IMR-90 (cell line): ENCODE measurements at regions not wholly inside any gene's neighbourhood (a gene's known extent, or its start where the extent isn't known, plus 50 kb on each side); places are given as distances from the start of the nearest gene placed in this dataset.

ENCODE experiments used
- ATAC-seq: fragments of 200-7000 bp; cut with Tn5 transposase; 2 replicates; pipeline ENCODE4 v1.9.1; 2020; ENCODE audit warnings: low read depth, mild to moderate bottlenecking, moderate library complexity
- BruUV-seq: library from RNA; stranded (reverse); fragments of 400-500 nt; replicated peaks from 2 replicates; lab custom pipeline; 2021; lab: Mats Ljungman, UMichigan
- CTCF ChIA-PET: fragments of 300-600 bp; formaldehyde crosslinking; extraction: SDS; loops from one replicate; lab custom pipeline; 2021; ENCODE audit warnings: antibody characterized with exemption; lab: Yijun Ruan, JAX
- POLR2A ChIA-PET: fragments of 300-600 bp; sonication (Branson Sonifier 250); formaldehyde crosslinking; loops from one replicate; lab custom pipeline; 2022; ENCODE audit warnings: antibody characterized with exemption; ENCODE audit not compliant: unreplicated experiment; lab: Charles Lee
- DNase-seq: peaks from one replicate; pipeline ENCODE4 v3.0.0; 2013
- H2AFZ ChIP-seq: replicated peaks from 2 replicates; pipeline ENCODE3; 2013; ENCODE audit warnings: low read length, mild to moderate bottlenecking; ENCODE audit not compliant: poor library complexity
- H2AK5ac ChIP-seq: 2 replicates; pipeline ENCODE4 v1.6.1; 2013; ENCODE audit warnings: low read depth, low read length, inconsistent platforms
- H2AK9ac ChIP-seq: replicated peaks from 2 replicates; pipeline ENCODE3; 2013; ENCODE audit warnings: mild to moderate bottlenecking, low read depth, low read length, moderate library complexity; ENCODE audit not compliant: poor library complexity
- H2BK120ac ChIP-seq: 2 replicates; pipeline ENCODE4 v1.6.1; 2013; ENCODE audit warnings: low read depth, low read length, inconsistent platforms
- H2BK15ac ChIP-seq: 3 replicates; pipeline ENCODE4 v1.6.1; 2013; ENCODE audit warnings: low read depth, low read length, inconsistent platforms
- H2BK20ac ChIP-seq: 2 replicates; pipeline ENCODE4 v1.6.1; 2013; ENCODE audit warnings: low read depth, mild to moderate bottlenecking, inconsistent platforms, low read length, moderate library complexity
- H2BK5ac ChIP-seq: 2 replicates; pipeline ENCODE4 v1.6.1; 2013; ENCODE audit warnings: mild to moderate bottlenecking, low read depth, low read length, inconsistent platforms; ENCODE audit not compliant: poor library complexity, severe bottlenecking
- H3K14ac ChIP-seq: replicated peaks from 2 replicates; pipeline ENCODE4 v1.6.1; 2013; ENCODE audit warnings: low read depth, low read length, inconsistent platforms
- H3K18ac ChIP-seq: 2 replicates; pipeline ENCODE4 v1.6.1; 2013; ENCODE audit warnings: low read depth, low read length, control low read depth
- H3K23ac ChIP-seq: 2 replicates; pipeline ENCODE4 v1.6.1; 2013; ENCODE audit warnings: low read depth, low read length, inconsistent platforms
- H3K27ac ChIP-seq: 2 replicates; pipeline ENCODE4 v1.5.1; 2013; ENCODE audit warnings: mild to moderate bottlenecking, control low read depth, low read length; ENCODE audit not compliant: insufficient read depth
- H3K27me3 ChIP-seq: 2 replicates; pipeline ENCODE4 v1.6.1; 2013; ENCODE audit warnings: low read length; ENCODE audit not compliant: control insufficient read depth, insufficient read depth
- H3K36me3 ChIP-seq: 2 replicates; pipeline ENCODE4 v1.6.1; 2013; ENCODE audit warnings: low read length, mixed read lengths; ENCODE audit not compliant: control insufficient read depth, insufficient read depth
- H3K4ac ChIP-seq: 2 replicates; pipeline ENCODE4 v1.6.1; 2013; ENCODE audit warnings: low read depth, low read length, inconsistent platforms
- H3K4me1 ChIP-seq: 2 replicates; pipeline ENCODE4 v1.6.1; 2013; ENCODE audit warnings: low read length, mixed read lengths; ENCODE audit not compliant: control insufficient read depth, insufficient read depth
- H3K4me2 ChIP-seq: 2 replicates; pipeline ENCODE4 v1.6.1; 2013; ENCODE audit warnings: low read depth, mild to moderate bottlenecking, control low read depth, low read length, moderate library complexity
- H3K4me3 ChIP-seq: 2 replicates; pipeline ENCODE4 v1.5.1; 2013; ENCODE audit warnings: low read depth, mild to moderate bottlenecking, control low read depth, low read length, moderate library complexity; ENCODE audit not compliant: insufficient read depth
- H3K56ac ChIP-seq: 2 replicates; pipeline ENCODE4 v1.6.1; 2013; ENCODE audit warnings: low read length, inconsistent platforms; ENCODE audit not compliant: insufficient read depth; ENCODE audit errors: extremely low read depth
- H3K79me1 ChIP-seq, 2 experiments: 2 replicates each; pipeline ENCODE4 v1.6.1; 2013; ENCODE audit warnings: low read length in 2 of 2, inconsistent platforms in 1 of 2, low read depth in 1 of 2
- H3K9ac ChIP-seq: 2 replicates; pipeline ENCODE4 v1.6.1; 2013; ENCODE audit warnings: low read depth, low read length, control low read depth
- H3K9me1 ChIP-seq: 2 replicates; pipeline ENCODE4 v1.6.1; 2013; ENCODE audit warnings: low read length, inconsistent platforms; ENCODE audit not compliant: insufficient read depth
- H3K9me3 ChIP-seq: 2 replicates; pipeline ENCODE4 v1.6.1; 2013; ENCODE audit warnings: low read length; ENCODE audit not compliant: control insufficient read depth, insufficient read depth
- H4K20me1 ChIP-seq: 2 replicates; pipeline ENCODE4 v1.6.1; 2013; ENCODE audit warnings: low read length, inconsistent platforms; ENCODE audit not compliant: insufficient read depth
- H4K5ac ChIP-seq: 2 replicates; pipeline ENCODE4 v1.6.1; 2013; ENCODE audit warnings: mild to moderate bottlenecking, low read depth, low read length, control low read depth
- H4K8ac ChIP-seq, 2 experiments: 2 replicates each; pipeline ENCODE4 v1.6.1; 2013; ENCODE audit warnings: low read depth in 2 of 2, low read length in 2 of 2, control low read depth in 1 of 2, inconsistent platforms in 1 of 2
- H4K91ac ChIP-seq: 2 replicates; pipeline ENCODE4 v1.6.1; 2013; ENCODE audit warnings: low read depth, low read length, inconsistent platforms; ENCODE audit not compliant: insufficient read depth
- USF2 ChIP-seq: fragments of 150-350 bp; IDR thresholded peaks from 2 replicates; pipeline ENCODE4 v1.6.1; 2017; ENCODE audit warnings: mild to moderate bottlenecking, antibody characterized with exemption, low read length, low read depth
- WGBS, 2 experiments: methylation state at CpG; one replicate each; pipeline versions ENCODE4 v1.1.5 to v1.1.7; 2013; ENCODE audit warnings: missing lambda C conversion rate in 2 of 2; ENCODE audit not compliant: insufficient read length in 1 of 2; ENCODE audit errors: extremely low coverage in 2 of 2; 5-methylcytosine and 5-hydroxymethylcytosine counted together
- dilution Hi-C: fragments of 300-500 bp; cut with HindIII; formaldehyde crosslinking; loops from one replicate; pipeline ENCODE4 v1.14.3; 2018; ENCODE audit warnings: low sequenced_read_pairs; ENCODE audit not compliant: unreplicated experiment
- in situ Hi-C: fragments of 300-500 bp; cut with MboI; formaldehyde crosslinking; loops from 3 replicates; pipeline ENCODE4 v1.14.3; 2019; ENCODE audit warnings: low sequenced_read_pairs, inconsistent platforms, mixed read lengths
- intact Hi-C: fragments of 100-400 bp; cut with micrococcal nuclease; formaldehyde crosslinking; loops from 2 replicates; pipeline ENCODE4 v1.10.0; 2022

- no peak overlapping the region for H4K8ac ChIP-seq
- in situ Hi-C loops (no loop called here), dilution Hi-C loops (no loop called here), intact Hi-C loops (no loop called here)
- no peak overlapping the region for H3K14ac ChIP-seq
- no peak overlapping the region for H4K91ac ChIP-seq
- H3K4ac ChIP-seq = no peak overlapping the region
- H4K20me1 ChIP-seq = no peaks in the 10 kb centered on the region
- no peak overlapping the region for H2BK5ac ChIP-seq
- H3K4me2 ChIP-seq = no peak overlapping the region
- no peak overlapping the region for H4K5ac ChIP-seq
- ATAC-seq = no peak
- POLR2A ChIA-PET = no interaction called here
- H3K18ac ChIP-seq = no peak overlapping the region
- H3K4me3 ChIP-seq = no peak overlapping the region
- no peaks in the 10 kb centered on the region for H3K79me1 ChIP-seq
- H3K4me1 ChIP-seq = no peaks in the 10 kb centered on the region
- no peaks in the 10 kb centered on the region for H3K36me3 ChIP-seq
- DNase-seq = no peak
- H3K56ac ChIP-seq = no peak overlapping the region
- peaks cover 3% of the 10 kb centered on the region; the same call in 1 of the 2 replicates for H3K9me3 ChIP-seq
- H3K23ac ChIP-seq = no peak overlapping the region
- no CpG with 5 or more reads among the region's 1 CpG for WGBS, 2 experiments
- no TSS peak for BruUV-seq
- no peak overlapping the region for H3K9ac ChIP-seq
- TF ChIP-seq USF2 = no peak
- H2BK120ac ChIP-seq = no peak overlapping the region
- no peaks in the 10 kb centered on the region for H3K9me1 ChIP-seq
- H2AK9ac ChIP-seq = no peak overlapping the region
- CTCF ChIA-PET = no interaction called here
- no peaks in the 10 kb centered on the region for H3K27me3 ChIP-seq
- H2BK20ac ChIP-seq = no peak overlapping the region
- no peak overlapping the region for H2AK5ac ChIP-seq
- no peak overlapping the region for H2BK15ac ChIP-seq
- H2AFZ ChIP-seq = no peak overlapping the region
- no peak overlapping the region for H3K27ac ChIP-seq
These were observed 163.5 kb downstream of the OPA1 start for GRCh38 chr3:193756536-193756935.
